Activated T-cell treated with anti-CD3 and anti-CD28 coated beads, Interleukin-2, amount 50 U/mL, for 72 hours (primary cell): ENCODE measurements at regions not wholly inside any gene's neighbourhood (a gene's known extent, or its start where the extent isn't known, plus 50 kb on each side); places are given as distances from the start of the nearest gene placed in this dataset.

Experiments
- ATAC-seq, 2 donors: fragments of 150-1000 bp; cut with Tn5 transposase; replicated peaks in 1 of 2; 2 replicates each; pipeline ENCODE4 v1.10.0; 2021; ENCODE audit warnings: moderate library complexity in 2 of 2, mild to moderate bottlenecking in 1 of 2
- DNase-seq, 2 donors: peaks; one replicate each; pipeline ENCODE4 v3.0.0; 2021 to 2022; ENCODE audit warnings: mixed read lengths in 1 of 2
- H3K27ac Mint-ChIP-seq: one replicate; pipeline ENCODE4 v1.8.0; 2022; ENCODE audit warnings: mild to moderate bottlenecking, moderate library complexity, mixed read lengths
- H3K27me3 Mint-ChIP-seq: one replicate; pipeline ENCODE4 v1.8.0; 2022; ENCODE audit warnings: low read depth, mixed read lengths
- H3K36me3 Mint-ChIP-seq, 2 donors: one replicate each; pipeline ENCODE4 v1.8.0; 2022; ENCODE audit warnings: mixed read lengths in 2 of 2, mild to moderate bottlenecking in 1 of 2; ENCODE audit not compliant: insufficient read depth in 2 of 2
- H3K4me1 Mint-ChIP-seq: one replicate; pipeline ENCODE4 v1.8.0; 2022; ENCODE audit warnings: low read depth, mixed read lengths
- H3K4me3 Mint-ChIP-seq, 2 donors: one replicate each; pipeline ENCODE4 v1.8.0; 2022; ENCODE audit warnings: mild to moderate bottlenecking in 2 of 2, mixed read lengths in 2 of 2, moderate library complexity in 2 of 2
- H3K9me3 Mint-ChIP-seq, 2 donors: one replicate each; pipeline ENCODE4 v1.8.0; 2022; ENCODE audit warnings: mixed read lengths in 2 of 2

GRCh38 chr11:115706626-115707135 is 202.5 kb upstream of the CADM1 start:
- Mint-ChIP-seq H3K4me1 (peaks cover 5% of the 10 kb centered on the region), H3K9me3 (peaks cover 0 to 6% of the 10 kb centered on the region in 2 donors), H3K27me3 (no peaks in the 10 kb centered on the region), H3K27ac (no peak overlapping the region), H3K4me3 (no peak overlapping the region), H3K36me3 (no peaks in the 10 kb centered on the region)
- ATAC-seq (no peak), DNase-seq (no peak)

- Mint-ChIP-seq H3K27ac (no peak overlapping the region), H3K27me3 (no peaks in the 10 kb centered on the region), H3K36me3 (no peaks in the 10 kb centered on the region), H3K4me1 (peaks cover 5% of the 10 kb centered on the region), H3K4me3 (no peak overlapping the region), H3K9me3 (peaks cover 0 to 6% of the 10 kb centered on the region in 2 donors)
- DNase-seq, result no peak
- no peak for ATAC-seq
Observed at GRCh38 chr11:115705200-115705599, 201.0 kb upstream of the CADM1 start.

GRCh38 chr11:115700981-115701875 is 197.0 kb upstream of the CADM1 start:
- H3K36me3 Mint-ChIP-seq, result no peaks in the 10 kb centered on the region
- H3K27ac Mint-ChIP-seq, result no peak overlapping the region
- no peak overlapping the region for H3K4me3 Mint-ChIP-seq
- no peak for ATAC-seq
- H3K9me3 Mint-ChIP-seq, result peaks cover 2 to 4% of the 10 kb centered on the region in 2 donors
- no peak for DNase-seq
- no peaks in the 10 kb centered on the region for H3K27me3 Mint-ChIP-seq
- no peaks in the 10 kb centered on the region for H3K4me1 Mint-ChIP-seq

GRCh38 chr11:115700496-115700895 is 196.3 kb upstream of the CADM1 start:
- ATAC-seq (no peak), DNase-seq (no peak)
- H3K4me1 Mint-ChIP-seq, result no peaks in the 10 kb centered on the region
- H3K9me3 Mint-ChIP-seq, result peaks cover 2 to 4% of the 10 kb centered on the region in 2 donors
- no peak overlapping the region for H3K27ac Mint-ChIP-seq
- H3K36me3 Mint-ChIP-seq, result no peaks in the 10 kb centered on the region
- H3K4me3 Mint-ChIP-seq, result no peak overlapping the region
- H3K27me3 Mint-ChIP-seq, result no peaks in the 10 kb centered on the region

- no peak for ATAC-seq
- H3K9me3 Mint-ChIP-seq, result peaks cover 2 to 4% of the 10 kb centered on the region in 2 donors
- DNase-seq, result no peak
- no peak overlapping the region for H3K27ac Mint-ChIP-seq
- H3K4me3 Mint-ChIP-seq, result no peak overlapping the region
- no peaks in the 10 kb centered on the region for H3K4me1 Mint-ChIP-seq
- no peaks in the 10 kb centered on the region for H3K36me3 Mint-ChIP-seq
- H3K27me3 Mint-ChIP-seq, result no peaks in the 10 kb centered on the region
Observed at GRCh38 chr11:115699733-115700132, 195.5 kb upstream of the CADM1 start.

GRCh38 chr11:115699326-115699725 is 195.1 kb upstream of the CADM1 start:
- H3K4me3 Mint-ChIP-seq, result no peak overlapping the region
- H3K27me3 Mint-ChIP-seq, result peaks cover under 1% of the 10 kb centered on the region
- H3K27ac Mint-ChIP-seq, result no peak overlapping the region
- no peaks in the 10 kb centered on the region for H3K4me1 Mint-ChIP-seq
- no peaks in the 10 kb centered on the region for H3K36me3 Mint-ChIP-seq
- H3K9me3 Mint-ChIP-seq, result peaks cover 2% of the 10 kb centered on the region in 2 donors
- no peak for ATAC-seq
- DNase-seq, result no peak

- Mint-ChIP-seq H3K27ac (no peak overlapping the region), H3K4me3 (no peak overlapping the region), H3K9me3 (peaks cover 2% of the 10 kb centered on the region in 2 donors), H3K4me1 (no peaks in the 10 kb centered on the region), H3K27me3 (peaks cover 4% of the 10 kb centered on the region), H3K36me3 (no peaks in the 10 kb centered on the region)
- DNase-seq (no peak), ATAC-seq (no peak)
Observed at GRCh38 chr11:115698243-115698642, 194.0 kb upstream of the CADM1 start.

GRCh38 chr11:115696563-115696962 is 192.3 kb upstream of the CADM1 start:
- H3K9me3 Mint-ChIP-seq, result peaks cover 0 to 2% of the 10 kb centered on the region in 2 donors
- no peak overlapping the region for H3K4me3 Mint-ChIP-seq
- no peak for DNase-seq
- no peak for ATAC-seq
- peaks cover 4% of the 10 kb centered on the region for H3K27me3 Mint-ChIP-seq
- H3K4me1 Mint-ChIP-seq, result no peaks in the 10 kb centered on the region
- H3K27ac Mint-ChIP-seq, result no peak overlapping the region
- no peaks in the 10 kb centered on the region for H3K36me3 Mint-ChIP-seq

- DNase-seq (no peak), ATAC-seq (no peak)
- Mint-ChIP-seq H3K36me3 (no peaks in the 10 kb centered on the region), H3K4me3 (no peak overlapping the region), H3K9me3 (peaks cover 0 to 2% of the 10 kb centered on the region in 2 donors), H3K27ac (no peak overlapping the region), H3K4me1 (no peaks in the 10 kb centered on the region), H3K27me3 (peaks cover 4% of the 10 kb centered on the region)
Observed at GRCh38 chr11:115695677-115696364, 191.6 kb upstream of the CADM1 start.

- H3K4me1 Mint-ChIP-seq, result no peaks in the 10 kb centered on the region
- no peak overlapping the region for H3K4me3 Mint-ChIP-seq
- H3K27me3 Mint-ChIP-seq, result peaks cover 4% of the 10 kb centered on the region
- H3K36me3 Mint-ChIP-seq, result no peaks in the 10 kb centered on the region
- no peaks in the 10 kb centered on the region for H3K9me3 Mint-ChIP-seq
- no peak for DNase-seq
- no peak for ATAC-seq
- no peak overlapping the region for H3K27ac Mint-ChIP-seq
Observed at GRCh38 chr11:115693002-115693401, 188.8 kb upstream of the CADM1 start.

- H3K27ac Mint-ChIP-seq, result no peak overlapping the region
- H3K27me3 Mint-ChIP-seq, result peaks cover 4% of the 10 kb centered on the region
- peaks cover 3 to 5% of the 10 kb centered on the region in 2 donors for H3K9me3 Mint-ChIP-seq
- ATAC-seq (no peak), DNase-seq (no peak)
- H3K4me3 Mint-ChIP-seq, result no peak overlapping the region
- no peaks in the 10 kb centered on the region for H3K4me1 Mint-ChIP-seq
- no peaks in the 10 kb centered on the region for H3K36me3 Mint-ChIP-seq
Observed at GRCh38 chr11:115691030-115691429, 186.8 kb upstream of the CADM1 start.

GRCh38 chr11:115687934-115688333 is 183.7 kb upstream of the CADM1 start:
- ATAC-seq, result no peak
- H3K4me1 Mint-ChIP-seq, result no peaks in the 10 kb centered on the region

GRCh38 chr11:115684699-115685098 is 180.5 kb upstream of the CADM1 start:
- Mint-ChIP-seq H3K4me1 (no peaks in the 10 kb centered on the region), H3K36me3 (peaks cover 0 to 1% of the 10 kb centered on the region in 2 donors), H3K27ac (no peak overlapping the region), H3K27me3 (peaks cover 5% of the 10 kb centered on the region), H3K9me3 (peaks cover 9 to 12% of the 10 kb centered on the region in 2 donors), H3K4me3 (no peak overlapping the region)
- ATAC-seq (no peak), DNase-seq (no peak)

More at GRCh38 chr11:115687934-115688333, 183.7 kb upstream of the CADM1 start:
- Mint-ChIP-seq H3K27me3 (no peaks in the 10 kb centered on the region), H3K36me3 (peaks cover 0 to 1% of the 10 kb centered on the region in 2 donors), H3K9me3 (peaks cover 8 to 10% of the 10 kb centered on the region in 2 donors), H3K27ac (no peak overlapping the region), H3K4me3 (no peak overlapping the region)
- DNase-seq, result no peak
